Nucleus accumbens (tissue), 56 donors: ENCODE measurements at regions not wholly inside any gene's neighbourhood (a gene's known extent, or its start where the extent isn't known, plus 50 kb on each side); places are given as distances from the start of the nearest gene placed in this dataset.
A peak's percentile ranks its signal among the peaks of the same experiment; 100 is the strongest.

Source experiments
- DNase-seq, 56 donors: peaks; one replicate each; lab custom pipeline; 2025; lab: John Stamatoyannopoulos, UW

GRCh38 chr7:9778367-9778766 lies 1195.3 kb upstream of the PHF14 start:
- no peak for DNase-seq

GRCh38 chr7:9781710-9782109 lies 1192.0 kb upstream of the PHF14 start:
- DNase-seq: no peak

- no peak for DNase-seq
These were observed 1191.4 kb upstream of the PHF14 start for GRCh38 chr7:9782275-9782674.

- DNase-seq: peak in 3 of 56 donors; percentile 1 to 32 (median 2)
These were observed 1188.5 kb upstream of the PHF14 start for GRCh38 chr7:9785211-9785610.

GRCh38 chr7:9796241-9796640 lies 1177.4 kb upstream of the PHF14 start:
- DNase-seq: no peak

- no peak for DNase-seq
These were observed 1151.0 kb upstream of the PHF14 start for GRCh38 chr7:9822458-9823290.

- no peak for DNase-seq
These were observed 1138.5 kb upstream of the PHF14 start for GRCh38 chr7:9835199-9835598.

- no peak for DNase-seq
These were observed 1137.0 kb upstream of the PHF14 start for GRCh38 chr7:9836671-9837070.

GRCh38 chr7:9842301-9842700 lies 1131.4 kb upstream of the PHF14 start:
- no peak for DNase-seq

- no peak for DNase-seq
These were observed 1126.8 kb upstream of the PHF14 start for GRCh38 chr7:9846902-9847301.

- DNase-seq: no peak
These were observed 1119.1 kb upstream of the PHF14 start for GRCh38 chr7:9854605-9855004.

GRCh38 chr7:9856668-9857067 lies 1117.0 kb upstream of the PHF14 start:
- no peak for DNase-seq

GRCh38 chr7:9863545-9863944 lies 1110.1 kb upstream of the PHF14 start:
- DNase-seq: no peak

GRCh38 chr7:9869151-9869550 lies 1104.5 kb upstream of the PHF14 start:
- DNase-seq: no peak

- no peak for DNase-seq
These were observed 1104.1 kb upstream of the PHF14 start for GRCh38 chr7:9869566-9869965.

GRCh38 chr7:9870674-9871073 lies 1103.0 kb upstream of the PHF14 start:
- no peak for DNase-seq

- no peak for DNase-seq
These were observed 1099.5 kb upstream of the PHF14 start for GRCh38 chr7:9874182-9874581.

GRCh38 chr7:9876053-9876452 lies 1097.6 kb upstream of the PHF14 start:
- DNase-seq: no peak

- no peak for DNase-seq
These were observed 1084.1 kb upstream of the PHF14 start for GRCh38 chr7:9889554-9889953.

- no peak for DNase-seq
These were observed 1083.6 kb upstream of the PHF14 start for GRCh38 chr7:9890092-9890491.

- DNase-seq: no peak
These were observed 1082.6 kb upstream of the PHF14 start for GRCh38 chr7:9891056-9891455.

- no peak for DNase-seq
These were observed 1073.3 kb upstream of the PHF14 start for GRCh38 chr7:9900339-9900738.

GRCh38 chr7:9921326-9921725 lies 1052.3 kb upstream of the PHF14 start:
- DNase-seq: no peak
